ENCODE measurements at regions not wholly inside any gene's neighbourhood (a gene's known extent, or its start where the extent isn't known, plus 50 kb on each side); places are given as distances from the start of the nearest gene placed in this dataset.

DNA sequence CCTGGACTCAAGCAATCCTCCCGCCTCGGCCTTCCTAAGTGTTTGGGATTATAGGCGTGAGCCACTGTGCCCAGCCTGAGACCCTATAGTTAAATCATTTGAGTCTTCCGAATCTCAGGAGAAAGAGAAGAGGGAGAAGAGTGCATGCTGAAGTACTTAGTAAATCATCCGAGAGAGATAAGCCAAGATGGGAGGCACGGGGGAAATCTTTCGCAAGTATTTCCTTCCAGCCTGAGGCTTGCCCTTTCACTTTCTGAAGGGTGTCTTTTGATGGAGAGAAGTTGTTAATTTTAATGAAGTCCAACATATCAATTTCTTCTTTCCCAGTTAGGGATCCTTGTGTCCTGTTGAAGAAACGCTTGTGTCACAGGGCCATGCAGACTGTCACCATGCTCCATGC, 97.1 kb upstream of the SLC6A6 start:
- TF ChIP-seq EZH2 (IDR thresholded peaks at IDR 0.05), result no peak
- no peak for TF ChIP-seq POLR2AphosphoS5 (IDR thresholded peaks at IDR 0.05; ENCODE audit: borderline replicate concordance, low read depth, low read length)

All from SK-N-MC (cell line).